ENCODE measurements at regions not wholly inside any gene's neighbourhood (a gene's known extent, or its start where the extent isn't known, plus 50 kb on each side); places are given as distances from the start of the nearest gene placed in this dataset.

DNA sequence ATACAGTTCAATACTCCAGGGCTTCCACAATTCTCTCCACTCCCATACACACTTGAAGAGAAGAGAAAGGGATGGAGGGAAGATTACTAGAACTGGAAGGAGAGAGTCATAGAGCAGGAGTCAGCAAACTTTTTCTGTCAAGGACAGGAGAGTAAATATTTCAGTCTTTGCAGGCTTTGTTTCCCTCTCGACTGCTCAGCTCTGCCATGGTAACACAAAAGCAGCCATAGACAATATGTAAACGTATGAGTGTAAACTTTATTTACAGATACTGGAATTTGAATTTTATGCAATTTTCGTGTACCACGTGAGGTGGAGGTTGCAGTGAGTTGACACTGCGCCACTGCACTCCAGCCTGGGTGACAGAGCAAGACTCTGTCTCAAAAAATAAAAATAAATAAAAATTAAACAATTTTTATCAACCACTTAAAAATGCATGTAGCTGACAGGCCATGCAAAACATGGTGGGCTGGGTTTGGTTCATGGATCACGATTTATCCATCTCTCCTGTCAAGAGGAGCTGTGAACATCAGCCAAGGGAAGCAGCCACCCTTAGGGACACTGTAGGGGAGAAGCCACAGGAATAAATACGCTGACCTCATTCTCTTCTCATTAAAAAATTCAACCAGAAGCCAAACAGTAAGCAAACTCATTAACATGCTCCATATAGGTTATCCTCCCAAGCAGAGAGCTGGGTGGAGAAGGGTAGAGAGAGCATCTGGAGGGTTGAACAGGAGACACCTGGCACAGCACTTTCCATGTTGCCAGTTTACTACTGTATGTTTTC lies 266.4 kb upstream of the FN1 start:
- H3K4me1 ChIP-seq (ENCODE audit: control insufficient read depth in 1 of 2, extremely low read depth in 1 of 2, insufficient read depth in 2 of 2, low read length in 2 of 2): no peaks in the 10 kb centered on the region
- H3K27ac Mint-ChIP-seq: no peak overlapping the region
- POLR2A ChIA-PET: no interaction called here
- no CpG with 5 or more reads among the region's 7 CpGs for WGBS (ENCODE audit: insufficient coverage)
- DNase-seq (no peak), ATAC-seq (replicated peaks in 1 of 4) (no peak)
- no peaks in the 10 kb centered on the region for H3K9me3 ChIP-seq
- no peaks in the 10 kb centered on the region for H3K27me3 ChIP-seq (replicated peaks in 1 of 2; ENCODE audit: control insufficient read depth in 2 of 2, extremely low read depth in 1 of 2, insufficient read depth in 2 of 2, low read length in 1 of 2)
- H3K4me1 Mint-ChIP-seq: no peaks in the 10 kb centered on the region
- peaks cover 0 to 11% (median 5%) of the 10 kb centered on the region in 3 donors for H3K9me3 Mint-ChIP-seq
- no peaks in the 10 kb centered on the region for H3K36me3 ChIP-seq (ENCODE audit: control insufficient read depth in 2 of 2, extremely low read depth in 1 of 2, insufficient read depth in 1 of 2, low read length in 1 of 2)
- H3K4me3 ChIP-seq (ENCODE audit: control insufficient read depth in 1 of 2, extremely low read depth in 1 of 2, low read length in 1 of 2): no peak overlapping the region
- no peaks in the 10 kb centered on the region for H3K36me3 Mint-ChIP-seq
- no peak overlapping the region for H3K4me3 Mint-ChIP-seq
- H3K27ac ChIP-seq (ENCODE audit: low read length): no peak overlapping the region
- CTCF ChIA-PET: no interaction called here
- peaks cover 4% of the 10 kb centered on the region in 2 donors for H3K27me3 Mint-ChIP-seq

DNA sequence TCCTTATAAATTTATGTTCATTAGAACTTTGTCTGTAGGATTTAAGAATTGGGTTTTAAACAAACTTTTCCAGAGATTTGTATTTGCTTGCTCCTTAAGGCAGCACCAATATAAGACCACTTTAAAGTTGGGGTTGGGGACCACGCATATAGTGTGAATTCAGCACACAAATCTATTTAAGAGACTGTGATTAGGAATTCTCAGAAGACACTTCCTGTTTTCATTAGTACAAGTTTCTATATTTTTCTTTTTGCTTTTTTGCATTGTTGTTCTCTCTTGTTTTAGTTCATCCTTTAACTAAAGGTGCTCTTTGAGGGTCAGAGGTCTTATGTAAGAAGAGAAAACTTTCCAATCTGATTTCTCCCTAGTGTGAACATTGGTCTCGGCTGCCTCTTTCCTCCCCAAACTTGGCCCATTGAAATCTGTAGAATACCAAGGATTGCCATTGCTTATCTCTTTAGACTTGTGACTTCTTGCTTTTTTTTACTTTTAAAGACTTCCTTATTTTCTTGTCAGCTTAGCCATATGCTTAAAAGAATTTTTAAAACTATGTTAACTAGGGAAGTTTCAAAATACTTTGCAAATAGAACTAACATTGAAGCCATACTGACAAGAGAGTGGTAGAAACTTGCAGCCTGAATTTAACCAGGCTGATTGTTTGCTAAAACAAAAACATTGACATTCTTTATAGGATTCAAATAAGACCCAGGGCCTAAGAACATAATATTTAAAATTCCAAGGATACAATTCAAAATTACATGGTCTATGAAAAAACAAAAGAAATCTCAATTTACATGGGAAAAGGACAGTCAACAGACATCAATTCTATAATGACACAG lies 264.1 kb upstream of the FN1 start:
- no CpG with 5 or more reads among the region's 2 CpGs for WGBS (ENCODE audit: insufficient coverage)

DNA sequence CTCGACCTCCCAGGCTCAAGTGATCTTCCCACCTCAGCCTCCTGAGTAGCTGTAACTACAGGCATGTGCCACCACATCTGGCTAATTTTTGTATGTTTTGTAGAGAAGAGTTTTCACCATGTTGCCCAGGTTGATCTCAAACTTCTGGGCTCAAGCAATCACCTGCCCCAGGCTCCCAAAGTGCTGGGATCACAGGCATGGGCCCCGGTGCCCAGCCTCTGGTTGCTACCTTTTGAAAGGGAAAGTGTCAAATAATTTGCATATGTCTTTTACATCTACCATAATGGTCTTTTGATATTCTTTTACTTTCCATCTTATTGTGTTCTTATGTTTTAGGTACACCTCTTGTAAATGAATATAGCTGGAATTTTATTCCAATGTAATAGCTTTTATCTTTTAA lies 263.1 kb upstream of the FN1 start:
- Mint-ChIP-seq H3K9me3 (peaks cover 0 to 11% (median 5%) of the 10 kb centered on the region in 3 donors), H3K27me3 (peaks cover 2 to 4% of the 10 kb centered on the region in 2 donors), H3K4me3 (no peak overlapping the region), H3K27ac (no peak overlapping the region), H3K36me3 (no peaks in the 10 kb centered on the region), H3K4me1 (no peaks in the 10 kb centered on the region)
- no CpG with 5 or more reads among the region's 2 CpGs for WGBS (ENCODE audit: insufficient coverage)
- POLR2A ChIA-PET: no interaction called here
- ATAC-seq (replicated peaks in 1 of 4) (no peak), DNase-seq (no peak)
- Histone ChIP-seq H3K27ac (ENCODE audit: low read length) (no peak overlapping the region), H3K27me3 (replicated peaks in 1 of 2; ENCODE audit: control insufficient read depth in 2 of 2, extremely low read depth in 1 of 2, insufficient read depth in 2 of 2, low read length in 1 of 2) (no peaks in the 10 kb centered on the region), H3K36me3 (ENCODE audit: control insufficient read depth in 2 of 2, extremely low read depth in 1 of 2, insufficient read depth in 1 of 2, low read length in 1 of 2) (no peaks in the 10 kb centered on the region), H3K4me1 (ENCODE audit: control insufficient read depth in 1 of 2, extremely low read depth in 1 of 2, insufficient read depth in 2 of 2, low read length in 2 of 2) (no peaks in the 10 kb centered on the region), H3K9me3 (no peaks in the 10 kb centered on the region), H3K4me3 (ENCODE audit: control insufficient read depth in 1 of 2, extremely low read depth in 1 of 2, low read length in 1 of 2) (no peak overlapping the region)
- CTCF ChIA-PET: no interaction called here

More for the DNA sequence above, 264.1 kb upstream of the FN1 start:
- H3K9me3 ChIP-seq: no peaks in the 10 kb centered on the region
- H3K27ac ChIP-seq (ENCODE audit: low read length): no peak overlapping the region
- H3K27me3 Mint-ChIP-seq: peaks cover 2 to 4% of the 10 kb centered on the region in 2 donors
- no peaks in the 10 kb centered on the region for H3K27me3 ChIP-seq (replicated peaks in 1 of 2; ENCODE audit: control insufficient read depth in 2 of 2, extremely low read depth in 1 of 2, insufficient read depth in 2 of 2, low read length in 1 of 2)
- H3K36me3 Mint-ChIP-seq: no peaks in the 10 kb centered on the region
- ATAC-seq (replicated peaks in 1 of 4): no peak
- H3K4me3 ChIP-seq (ENCODE audit: control insufficient read depth in 1 of 2, extremely low read depth in 1 of 2, low read length in 1 of 2): no peak overlapping the region
- H3K4me1 Mint-ChIP-seq: no peaks in the 10 kb centered on the region
- POLR2A ChIA-PET: no interaction called here
- H3K4me3 Mint-ChIP-seq: no peak overlapping the region
- no peaks in the 10 kb centered on the region for H3K4me1 ChIP-seq (ENCODE audit: control insufficient read depth in 1 of 2, extremely low read depth in 1 of 2, insufficient read depth in 2 of 2, low read length in 2 of 2)
- CTCF ChIA-PET: no interaction called here
- H3K27ac Mint-ChIP-seq: no peak overlapping the region
- H3K36me3 ChIP-seq (ENCODE audit: control insufficient read depth in 2 of 2, extremely low read depth in 1 of 2, insufficient read depth in 1 of 2, low read length in 1 of 2): no peaks in the 10 kb centered on the region
- peaks cover 0 to 11% (median 5%) of the 10 kb centered on the region in 3 donors for H3K9me3 Mint-ChIP-seq
- DNase-seq: no peak

DNA sequence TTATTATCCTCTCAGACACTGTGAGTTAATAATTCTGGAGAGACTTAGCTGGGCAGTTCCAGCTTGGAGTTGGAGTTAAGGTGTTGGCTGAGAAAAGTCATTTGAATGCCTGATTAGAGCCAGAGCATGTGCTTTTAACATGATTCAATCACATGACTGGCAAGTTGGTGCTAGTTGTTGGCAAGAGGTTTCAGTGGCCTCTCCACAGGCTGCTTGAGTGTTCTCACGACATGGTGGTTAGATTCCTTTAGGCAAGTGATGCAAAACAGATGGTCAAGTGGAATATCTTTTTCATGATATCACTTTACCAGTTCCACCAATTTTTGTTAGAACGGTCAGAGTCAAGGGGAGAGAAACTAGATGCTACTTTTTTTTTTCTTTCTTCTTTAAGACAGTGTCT lies 262.7 kb upstream of the FN1 start:
- Histone ChIP-seq H3K4me3 (ENCODE audit: control insufficient read depth in 1 of 2, extremely low read depth in 1 of 2, low read length in 1 of 2) (no peak overlapping the region), H3K36me3 (ENCODE audit: control insufficient read depth in 2 of 2, extremely low read depth in 1 of 2, insufficient read depth in 1 of 2, low read length in 1 of 2) (no peaks in the 10 kb centered on the region), H3K27me3 (replicated peaks in 1 of 2; ENCODE audit: control insufficient read depth in 2 of 2, extremely low read depth in 1 of 2, insufficient read depth in 2 of 2, low read length in 1 of 2) (no peaks in the 10 kb centered on the region), H3K27ac (ENCODE audit: low read length) (no peak overlapping the region), H3K4me1 (ENCODE audit: control insufficient read depth in 1 of 2, extremely low read depth in 1 of 2, insufficient read depth in 2 of 2, low read length in 2 of 2) (no peaks in the 10 kb centered on the region), H3K9me3 (no peaks in the 10 kb centered on the region)
- ATAC-seq (replicated peaks in 1 of 4) (no peak), DNase-seq (no peak)
- no peak overlapping the region for H3K27ac Mint-ChIP-seq
- no peaks in the 10 kb centered on the region for H3K4me1 Mint-ChIP-seq
- peaks cover 2 to 4% of the 10 kb centered on the region in 2 donors for H3K27me3 Mint-ChIP-seq
- H3K4me3 Mint-ChIP-seq: no peak overlapping the region
- ChIA-PET POLR2A (no interaction called here), CTCF (no interaction called here)
- peaks cover 0 to 11% (median 5%) of the 10 kb centered on the region in 3 donors for H3K9me3 Mint-ChIP-seq
- H3K36me3 Mint-ChIP-seq: no peaks in the 10 kb centered on the region
- WGBS (ENCODE audit: insufficient coverage): no CpG with 5 or more reads among the region's 2 CpGs

DNA sequence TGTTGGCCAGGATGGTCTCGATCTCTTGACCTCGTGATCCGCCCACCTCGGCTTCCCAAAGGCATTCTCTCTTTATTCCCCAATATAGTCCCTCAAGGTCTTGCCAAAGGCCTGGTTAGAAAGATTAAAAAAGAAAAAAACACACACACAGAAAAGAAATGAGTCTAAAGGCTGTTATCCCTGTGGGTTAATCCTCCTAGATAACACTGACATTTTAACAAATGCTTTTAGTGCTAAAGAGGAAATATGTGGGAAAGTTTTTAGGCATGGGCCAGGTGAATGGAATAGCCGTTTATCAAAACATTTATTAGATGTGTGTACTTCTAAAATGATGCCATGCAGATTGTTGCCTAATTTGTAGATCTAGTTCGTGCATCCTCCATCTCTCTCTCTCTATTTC lies 261.6 kb upstream of the FN1 start:
- ChIA-PET CTCF (interaction anchor here in 1 of 2 donors (0.6 kb wide), 1 partner anchor 107 kb away, joined by 4 read pairs; no protein-coding TSS in a partner anchor), POLR2A (no interaction called here)
- Histone ChIP-seq H3K27ac (ENCODE audit: low read length) (no peak overlapping the region), H3K4me1 (ENCODE audit: control insufficient read depth in 1 of 2, extremely low read depth in 1 of 2, insufficient read depth in 2 of 2, low read length in 2 of 2) (no peaks in the 10 kb centered on the region), H3K27me3 (replicated peaks in 1 of 2; ENCODE audit: control insufficient read depth in 2 of 2, extremely low read depth in 1 of 2, insufficient read depth in 2 of 2, low read length in 1 of 2) (peaks cover 0 to 2% of the 10 kb centered on the region in 2 experiments), H3K36me3 (ENCODE audit: control insufficient read depth in 2 of 2, extremely low read depth in 1 of 2, insufficient read depth in 1 of 2, low read length in 1 of 2) (no peaks in the 10 kb centered on the region), H3K4me3 (ENCODE audit: control insufficient read depth in 1 of 2, extremely low read depth in 1 of 2, low read length in 1 of 2) (no peak overlapping the region), H3K9me3 (no peaks in the 10 kb centered on the region)
- H3K4me1 Mint-ChIP-seq: no peaks in the 10 kb centered on the region
- 63% methylated on average over 1 of the region's 6 CpGs for WGBS (ENCODE audit: insufficient coverage)
- DNase-seq: no peak
- no peaks in the 10 kb centered on the region for H3K36me3 Mint-ChIP-seq
- H3K9me3 Mint-ChIP-seq: peaks cover 0 to 11% (median 5%) of the 10 kb centered on the region in 3 donors
- H3K27me3 Mint-ChIP-seq: peaks cover 2 to 4% of the 10 kb centered on the region in 2 donors
- no peak for ATAC-seq (replicated peaks in 1 of 4)
- no peak overlapping the region for H3K27ac Mint-ChIP-seq
- H3K4me3 Mint-ChIP-seq: no peak overlapping the region

DNA sequence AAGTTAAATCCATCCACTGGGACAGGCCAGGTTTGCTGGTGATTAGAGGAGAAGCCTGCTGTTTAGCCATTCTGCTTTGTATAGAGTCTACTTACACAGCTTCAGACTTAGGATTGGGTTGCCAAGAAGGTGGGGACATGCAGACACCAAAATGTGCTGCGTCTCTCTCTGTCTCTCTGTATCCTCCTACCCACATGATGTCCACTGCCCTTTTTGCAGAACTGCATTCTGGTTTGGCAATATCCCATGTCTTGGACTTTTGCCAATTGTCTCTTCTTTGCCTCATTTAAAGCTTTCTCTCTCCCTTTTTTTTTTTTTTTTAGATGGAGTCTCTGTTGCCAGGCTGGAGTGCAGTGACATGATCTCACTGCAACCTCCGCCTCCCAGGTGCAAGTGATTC lies 261.1 kb upstream of the FN1 start:
- H3K36me3 Mint-ChIP-seq: no peaks in the 10 kb centered on the region
- no peaks in the 10 kb centered on the region for H3K4me1 Mint-ChIP-seq
- Histone ChIP-seq H3K9me3 (no peaks in the 10 kb centered on the region), H3K36me3 (ENCODE audit: control insufficient read depth in 2 of 2, extremely low read depth in 1 of 2, insufficient read depth in 1 of 2, low read length in 1 of 2) (no peaks in the 10 kb centered on the region), H3K27me3 (replicated peaks in 1 of 2; ENCODE audit: control insufficient read depth in 2 of 2, extremely low read depth in 1 of 2, insufficient read depth in 2 of 2, low read length in 1 of 2) (peaks cover 0 to 2% of the 10 kb centered on the region in 2 experiments), H3K4me3 (ENCODE audit: control insufficient read depth in 1 of 2, extremely low read depth in 1 of 2, low read length in 1 of 2) (no peak overlapping the region), H3K4me1 (ENCODE audit: control insufficient read depth in 1 of 2, extremely low read depth in 1 of 2, insufficient read depth in 2 of 2, low read length in 2 of 2) (no peaks in the 10 kb centered on the region), H3K27ac (ENCODE audit: low read length) (no peak overlapping the region)
- ChIA-PET CTCF (interaction anchor here in 1 of 2 donors (0.6 kb wide), 1 partner anchor 106 kb away, joined by 4 read pairs; no protein-coding TSS in a partner anchor), POLR2A (no interaction called here)
- no peak for DNase-seq
- H3K4me3 Mint-ChIP-seq: no peak overlapping the region
- H3K9me3 Mint-ChIP-seq: peaks cover 0 to 11% (median 5%) of the 10 kb centered on the region in 3 donors
- peaks cover 2 to 4% of the 10 kb centered on the region in 2 donors for H3K27me3 Mint-ChIP-seq
- no CpG with 5 or more reads among the region's 2 CpGs for WGBS (ENCODE audit: insufficient coverage)
- ATAC-seq (replicated peaks in 1 of 4): no peak
- no peak overlapping the region for H3K27ac Mint-ChIP-seq

All from T-cell (primary cell).